HG03469 (cell line): ENCODE measurements at regions not wholly inside any gene's neighbourhood (a gene's known extent, or its start where the extent isn't known, plus 50 kb on each side); places are given as distances from the start of the nearest gene placed in this dataset.
"Not testable (repeated sequence)": the region's sequence is repeated elsewhere in the genome, so short reads cannot be mapped to it uniquely, and the experiment has no call there.

Experiments
- ATAC-seq: cut with Tn5 transposase; IDR thresholded peaks from one replicate; pipeline ENCODE4 v1.9.1; 2021; ENCODE audit warnings: mild to moderate bottlenecking, moderate library complexity, moderate number of reproducible peaks; ENCODE audit not compliant: unreplicated experiment

- ATAC-seq: no peak
Observed at GRCh38 chr3:36656873-36657272, 107.5 kb downstream of the DCLK3 start.

GRCh38 chr3:36653095-36653494, 111.3 kb downstream of the DCLK3 start:
- no peak for ATAC-seq

GRCh38 chr3:36652104-36652503, 112.2 kb downstream of the DCLK3 start:
- no peak for ATAC-seq

DNA sequence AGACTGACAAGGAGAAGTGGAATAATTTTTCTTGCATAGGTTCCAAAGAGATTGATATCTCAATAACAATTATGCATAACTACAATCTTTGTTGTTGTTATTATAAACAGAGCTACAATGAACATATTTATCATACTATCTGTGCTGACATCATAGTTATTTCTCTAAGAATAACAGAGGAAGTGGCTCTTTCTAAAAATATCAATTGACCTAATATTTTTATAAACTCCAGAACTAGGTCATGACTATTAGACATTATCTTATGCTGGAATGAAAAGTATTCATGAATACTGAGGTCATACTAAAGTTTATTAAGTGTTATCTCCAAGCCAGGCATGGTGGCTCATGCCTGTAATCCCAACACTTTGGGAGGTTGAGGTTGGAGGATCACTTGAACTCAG, 114.1 kb downstream of the DCLK3 start:
- no peak for ATAC-seq

- ATAC-seq: no peak
Observed at GRCh38 chr3:36649125-36649524, 115.2 kb downstream of the DCLK3 start.

DNA sequence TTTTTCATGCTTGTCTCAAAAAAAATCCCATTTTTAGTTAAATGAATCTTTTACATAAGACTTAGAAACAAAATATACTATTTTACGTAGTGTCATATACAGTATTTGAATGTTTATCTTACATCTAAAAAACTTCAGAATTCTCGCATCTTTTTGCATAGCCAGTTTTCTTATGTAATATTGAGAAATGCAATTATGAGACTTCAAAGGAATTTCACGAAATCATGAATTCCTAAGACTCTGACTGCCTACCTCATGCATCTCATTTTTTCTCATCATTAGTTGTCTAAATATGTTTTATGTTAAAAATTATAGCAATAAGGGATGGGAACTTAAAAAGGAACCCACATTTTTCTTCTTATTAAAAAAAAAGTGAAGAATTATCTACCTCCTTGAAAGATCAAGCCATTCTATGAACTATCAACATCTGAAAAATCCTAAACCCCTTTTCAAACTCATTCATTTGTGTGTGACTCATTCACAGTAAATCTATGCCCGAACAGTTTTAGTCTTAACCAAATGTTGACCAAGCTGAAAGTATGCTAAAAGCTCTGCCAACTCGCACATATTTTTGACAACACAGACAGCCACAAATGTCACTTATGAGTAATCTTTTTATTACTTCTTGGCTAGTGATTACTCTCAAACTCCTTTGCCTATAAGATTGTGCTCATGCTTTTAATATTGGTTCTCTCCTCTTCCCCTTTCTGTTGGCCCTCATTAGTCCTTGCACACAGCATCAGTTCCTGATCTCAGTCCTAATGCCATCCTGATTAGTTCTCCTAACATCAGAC, 115.9 kb downstream of the DCLK3 start:
- peak; percentile 94 for ATAC-seq

DNA sequence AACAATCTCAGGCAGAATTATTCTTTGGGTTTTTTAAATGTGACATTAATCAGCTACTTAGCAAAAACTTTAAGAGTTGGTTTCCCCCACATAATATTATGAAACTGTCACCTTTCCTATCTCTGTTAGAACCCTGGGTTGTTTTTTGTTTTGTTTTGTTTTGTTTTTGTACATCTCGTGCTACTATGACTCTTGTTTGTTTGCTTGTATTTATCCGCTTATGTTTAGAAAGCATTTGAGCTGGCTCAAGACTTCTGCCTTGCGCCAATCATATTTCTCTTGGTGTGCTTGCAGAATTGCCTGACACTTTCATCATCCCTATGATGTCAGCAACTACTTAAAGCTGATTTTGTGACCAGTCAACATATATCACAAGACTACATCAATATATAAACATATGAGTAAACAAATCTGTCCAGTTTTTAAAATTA, 116.9 kb downstream of the DCLK3 start:
- no peak for ATAC-seq

DNA sequence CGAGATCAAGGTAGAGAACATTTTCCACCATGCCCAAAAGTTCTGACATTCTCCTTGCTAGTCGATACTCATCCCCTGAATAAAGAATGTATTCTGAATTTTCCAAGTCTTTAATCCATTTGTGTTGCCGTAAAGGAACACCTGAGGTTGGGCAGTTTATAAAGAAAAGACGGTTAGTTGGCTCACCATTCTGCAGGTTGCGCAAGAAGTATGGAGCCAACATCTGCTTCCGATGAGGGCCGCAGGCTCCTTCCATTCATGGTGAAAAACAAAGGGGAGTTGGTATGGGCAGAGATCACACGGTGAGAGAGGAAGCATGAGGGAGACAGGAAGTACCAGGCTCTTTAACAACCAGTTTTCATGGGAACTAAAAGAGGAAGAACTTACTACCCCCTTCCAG, 121.2 kb downstream of the DCLK3 start:
- no peak for ATAC-seq

DNA sequence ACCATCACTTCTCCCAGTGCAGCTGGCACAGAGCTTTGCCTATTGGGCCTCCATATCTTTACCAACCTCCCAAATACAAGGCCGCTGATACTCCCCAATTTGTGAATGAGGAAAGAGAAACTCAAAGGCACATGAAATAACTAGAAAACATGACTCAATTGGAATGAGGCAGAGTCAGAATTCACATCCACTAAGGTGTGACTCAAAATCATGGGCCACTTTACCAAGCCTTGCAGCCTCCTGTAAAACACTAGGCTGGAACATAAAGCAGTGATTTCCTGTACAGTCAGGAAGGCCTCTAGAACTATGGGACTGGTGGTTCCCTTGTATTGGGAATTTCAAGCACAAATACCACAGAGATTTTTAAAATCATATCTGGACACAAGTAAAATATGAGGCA, 128.6 kb downstream of the DCLK3 start:
- no peak for ATAC-seq

DNA sequence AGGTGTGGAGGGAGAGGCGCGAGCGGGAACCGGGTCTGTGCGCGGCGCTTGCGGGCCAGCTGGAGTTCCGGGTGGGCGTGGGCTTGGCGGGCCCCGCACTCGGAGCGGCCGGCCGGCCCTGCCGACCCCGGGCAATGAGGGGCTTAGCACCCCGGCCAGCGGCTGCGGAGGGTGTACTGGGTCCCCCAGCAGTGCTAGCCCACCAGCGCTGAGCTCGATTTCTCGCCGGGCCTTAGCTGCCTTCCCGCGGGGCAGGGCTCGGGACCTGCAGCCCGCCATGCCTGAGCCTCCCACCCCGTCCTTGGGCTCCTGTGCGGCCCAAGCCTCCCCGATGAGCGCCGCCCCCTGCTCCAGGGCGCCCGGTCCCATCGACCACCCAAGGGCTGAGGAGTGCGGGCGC, 130.5 kb downstream of the DCLK3 start:
- not testable (repeated sequence) for ATAC-seq

DNA sequence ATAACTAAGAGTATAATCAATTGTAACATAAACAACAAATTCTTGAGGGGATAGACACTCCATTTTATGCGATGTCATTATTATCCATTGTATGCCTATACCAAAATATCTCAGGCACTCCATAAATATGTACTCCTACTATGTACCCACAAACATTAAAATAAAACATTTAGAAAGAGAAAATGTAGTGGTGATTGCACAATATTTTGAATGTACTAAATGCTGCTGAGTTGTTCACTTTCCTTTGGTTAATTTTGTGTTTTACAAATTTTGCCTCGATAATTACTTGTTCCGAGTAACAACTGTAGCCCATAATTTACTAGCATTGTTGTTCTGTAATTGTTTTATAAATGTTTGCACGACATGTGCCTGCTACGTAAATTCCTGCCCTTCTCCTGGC, 131.3 kb downstream of the DCLK3 start:
- ATAC-seq: no peak

GRCh38 chr3:36631549-36631948, 132.8 kb downstream of the DCLK3 start:
- ATAC-seq: no peak

- no peak for ATAC-seq
Observed at GRCh38 chr3:36615861-36616260, 148.5 kb downstream of the DCLK3 start.

- no peak for ATAC-seq
Observed at GRCh38 chr3:36606871-36607765, 157.2 kb downstream of the DCLK3 start.

DNA sequence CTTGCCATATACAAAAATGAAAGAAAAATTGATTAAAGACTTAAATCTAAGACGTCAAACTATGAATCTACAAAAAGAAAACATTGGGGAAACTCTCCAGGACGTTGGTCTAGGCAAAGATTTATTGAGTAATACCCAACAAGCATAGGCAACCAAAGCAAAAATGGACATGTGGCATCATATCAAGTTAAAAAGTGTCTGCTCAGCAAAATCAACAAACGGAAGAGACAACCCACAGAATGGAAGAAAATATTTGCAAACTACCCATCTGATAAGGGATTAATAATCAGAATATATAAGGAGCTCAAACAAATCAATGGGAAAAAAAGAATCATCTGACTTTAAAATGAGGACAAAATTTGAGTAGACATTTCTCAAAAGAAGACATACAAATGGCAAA, 160.9 kb downstream of the DCLK3 start:
- ATAC-seq: no peak

- ATAC-seq: no peak
Observed at GRCh38 chr3:36600404-36600803, 163.9 kb downstream of the DCLK3 start.
